HG03039 (cell line): ENCODE measurements at regions not wholly inside any gene's neighbourhood (a gene's known extent, or its start where the extent isn't known, plus 50 kb on each side); places are given as distances from the start of the nearest gene placed in this dataset.
"Not testable (repeated sequence)": the region's sequence is repeated elsewhere in the genome, so short reads cannot be mapped to it uniquely, and the experiment has no call there.

Source experiments
- ATAC-seq: cut with Tn5 transposase; IDR thresholded peaks from one replicate; pipeline ENCODE4 v1.9.1; 2021; ENCODE audit warnings: mild to moderate bottlenecking, moderate library complexity; ENCODE audit not compliant: unreplicated experiment

- no peak for ATAC-seq
These were observed 201.0 kb upstream of the NABP1 start for GRCh38 chr2:191476901-191477300.

DNA sequence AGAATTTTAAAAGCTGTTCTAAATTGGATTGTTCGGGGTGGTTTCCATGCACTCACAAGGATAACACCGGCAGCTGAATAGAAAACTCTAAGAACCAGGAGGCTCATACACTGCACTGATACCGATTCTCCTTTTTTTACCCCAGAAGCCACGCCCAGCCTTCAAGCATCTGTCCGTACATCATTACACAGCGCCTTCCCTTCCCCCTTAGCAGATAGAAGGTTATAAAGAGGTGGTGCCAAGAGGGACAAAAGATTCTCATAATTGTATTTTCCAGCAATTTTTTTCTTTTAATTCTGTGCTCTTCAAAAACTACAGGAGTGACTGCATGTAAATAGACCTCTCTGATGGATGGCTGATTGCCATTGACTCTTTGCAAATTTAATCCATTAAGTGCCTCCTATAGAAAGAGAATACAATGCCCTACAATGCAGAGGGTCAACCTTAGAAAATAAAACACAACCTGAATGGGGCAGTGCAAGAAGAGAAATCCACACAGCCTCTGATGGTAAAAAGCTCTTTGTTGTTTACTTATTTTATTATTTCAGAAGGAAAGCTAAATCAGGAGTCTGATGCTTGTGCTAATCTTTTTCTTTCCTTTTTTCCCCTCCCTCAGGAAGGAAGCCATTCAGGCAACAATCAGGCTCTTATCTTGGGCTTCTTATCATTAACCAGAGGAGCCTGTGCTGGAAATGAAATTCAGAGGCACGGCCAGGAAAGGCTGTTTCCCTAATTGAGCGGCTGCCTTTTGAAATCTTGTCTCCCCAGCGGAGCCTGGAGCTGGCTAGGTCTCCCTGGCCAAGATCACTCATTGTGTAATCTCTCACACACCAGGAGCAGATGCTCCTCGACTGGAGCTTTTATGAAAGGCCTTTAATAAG lies 198.9 kb upstream of the NABP1 start:
- no peak for ATAC-seq

- peak; percentile 88 for ATAC-seq
These were observed 198.3 kb upstream of the NABP1 start for GRCh38 chr2:191479680-191480023.

GRCh38 chr2:191481305-191482070 lies 196.4 kb upstream of the NABP1 start:
- ATAC-seq: no peak

DNA sequence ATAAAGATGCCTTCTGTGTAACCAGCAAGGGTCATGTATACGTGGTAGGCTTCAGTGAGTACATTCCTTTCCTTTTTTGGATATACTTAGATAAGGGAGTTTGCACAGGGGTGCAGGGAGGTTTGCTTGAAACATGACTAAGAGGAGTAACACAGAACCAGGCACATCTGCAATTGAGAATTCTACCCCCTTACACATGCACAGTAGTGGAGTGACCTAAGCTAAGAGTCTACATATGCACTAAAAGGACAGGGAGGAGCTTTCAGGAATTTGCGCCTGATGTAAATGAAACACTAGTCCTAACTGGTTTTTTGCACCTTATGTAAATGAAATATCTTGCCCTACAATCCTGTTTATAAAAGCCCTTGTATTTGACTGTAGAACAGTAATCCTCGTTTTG lies 194.8 kb upstream of the NABP1 start:
- no peak for ATAC-seq

DNA sequence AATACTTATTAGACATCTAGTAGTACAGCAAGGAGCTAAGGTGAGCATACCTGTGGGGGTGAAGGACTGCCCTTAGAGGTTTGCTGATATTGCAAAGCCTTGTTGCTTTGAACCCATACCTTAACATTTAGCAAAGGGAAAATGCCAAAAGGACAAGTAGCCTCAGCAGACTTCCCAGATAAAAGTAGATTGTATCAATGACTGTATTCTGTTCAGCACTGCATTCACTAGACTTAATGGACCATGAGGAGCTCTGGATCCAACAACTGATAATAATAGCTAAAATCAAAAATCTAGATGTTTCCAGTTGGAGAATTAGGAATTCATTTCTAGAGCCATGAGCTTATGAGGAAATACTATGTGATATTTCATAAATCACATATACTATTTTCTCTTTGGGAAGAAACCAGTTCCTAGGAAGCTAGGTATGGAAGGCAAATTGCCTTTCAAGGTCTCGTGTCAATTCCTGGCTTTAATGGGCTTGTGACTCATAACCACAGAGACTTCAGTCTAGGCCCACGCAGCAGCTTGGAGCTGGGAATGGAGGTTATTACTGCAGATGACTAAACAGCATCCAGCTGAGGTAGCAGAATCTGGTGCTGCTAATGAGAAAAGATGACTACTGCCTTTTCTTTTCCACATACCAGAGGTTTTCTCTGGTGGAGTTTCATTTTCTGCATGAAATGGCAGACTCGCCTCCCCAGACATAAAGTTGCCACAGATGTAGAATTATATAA lies 191.2 kb upstream of the NABP1 start:
- ATAC-seq: no peak

GRCh38 chr2:191488135-191488534 lies 189.8 kb upstream of the NABP1 start:
- ATAC-seq: no peak

GRCh38 chr2:191489177-191489576 lies 188.8 kb upstream of the NABP1 start:
- ATAC-seq: no peak

- ATAC-seq: no peak
These were observed 181.1 kb upstream of the NABP1 start for GRCh38 chr2:191496838-191497237.

GRCh38 chr2:191497822-191498221 lies 180.1 kb upstream of the NABP1 start:
- no peak for ATAC-seq

- ATAC-seq: no peak
These were observed 178.9 kb upstream of the NABP1 start for GRCh38 chr2:191499050-191499449.

DNA sequence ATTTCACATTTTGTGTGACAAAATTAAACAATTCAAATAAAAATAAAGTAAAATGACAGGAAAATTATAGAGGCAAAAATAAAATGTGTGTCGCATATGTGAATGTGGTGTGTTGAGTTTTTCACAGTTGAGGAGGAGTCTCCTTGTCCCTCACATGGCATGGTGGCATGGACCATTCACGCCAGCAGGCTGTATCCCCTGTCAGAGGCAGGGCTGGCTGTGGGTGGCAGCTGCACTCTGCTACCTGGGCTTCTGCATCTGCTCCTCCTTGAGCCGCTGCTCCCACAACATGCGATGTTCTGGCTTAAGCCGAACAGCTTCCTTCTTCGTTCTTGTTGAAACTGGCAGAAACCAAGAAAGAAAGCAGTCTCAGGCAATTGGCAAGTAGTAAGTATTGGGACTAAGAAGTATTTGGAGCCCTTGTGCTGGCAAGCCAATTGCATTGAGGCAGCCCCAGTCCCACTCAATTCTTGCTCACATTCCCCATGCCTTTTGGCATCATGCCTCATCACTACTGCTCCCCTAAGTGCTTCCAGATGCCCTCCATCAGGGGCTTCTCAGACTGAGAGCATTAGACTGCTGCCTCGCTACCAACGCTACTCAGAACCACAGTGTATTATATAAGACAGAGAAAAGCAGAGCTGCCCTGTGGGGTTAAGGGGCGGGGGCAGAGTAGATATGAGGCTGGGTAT lies 177.9 kb upstream of the NABP1 start:
- ATAC-seq: no peak

- ATAC-seq: no peak
These were observed 177.4 kb upstream of the NABP1 start for GRCh38 chr2:191500566-191500883.

DNA sequence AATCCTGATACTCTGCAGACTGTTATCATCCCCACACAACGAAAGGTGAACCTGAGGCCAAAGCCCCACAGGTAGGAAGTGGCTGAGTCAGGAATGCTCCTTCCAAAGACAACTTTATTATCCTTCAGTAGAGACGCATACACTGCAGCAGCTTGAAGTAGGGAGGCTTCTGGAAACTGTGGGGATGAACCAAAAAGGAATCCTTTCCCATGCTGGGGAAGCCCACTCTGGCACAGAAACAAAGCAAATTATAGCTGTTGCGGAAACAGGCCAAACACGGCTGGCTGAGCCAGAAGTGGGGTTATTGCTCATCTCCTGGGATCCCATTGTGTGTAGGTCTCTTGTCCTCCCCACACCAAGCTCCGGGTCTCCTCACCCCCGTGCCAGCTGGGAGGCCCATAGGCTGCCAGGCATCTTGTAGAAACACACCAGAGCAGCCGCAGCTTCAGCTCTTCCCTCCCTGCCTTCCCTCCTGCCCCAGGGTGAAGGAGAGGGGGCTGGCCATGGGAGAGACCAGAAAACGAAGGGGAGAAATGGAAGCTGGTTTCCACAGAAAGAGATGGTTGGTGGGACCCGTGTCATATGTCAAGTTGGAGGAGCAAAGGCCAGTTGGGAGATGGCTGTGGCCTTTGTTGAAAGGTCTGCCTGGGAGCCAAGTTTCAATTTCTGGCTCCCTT lies 176.9 kb upstream of the NABP1 start:
- ATAC-seq: no peak

GRCh38 chr2:191501561-191502168 lies 176.3 kb upstream of the NABP1 start:
- ATAC-seq: no peak

DNA sequence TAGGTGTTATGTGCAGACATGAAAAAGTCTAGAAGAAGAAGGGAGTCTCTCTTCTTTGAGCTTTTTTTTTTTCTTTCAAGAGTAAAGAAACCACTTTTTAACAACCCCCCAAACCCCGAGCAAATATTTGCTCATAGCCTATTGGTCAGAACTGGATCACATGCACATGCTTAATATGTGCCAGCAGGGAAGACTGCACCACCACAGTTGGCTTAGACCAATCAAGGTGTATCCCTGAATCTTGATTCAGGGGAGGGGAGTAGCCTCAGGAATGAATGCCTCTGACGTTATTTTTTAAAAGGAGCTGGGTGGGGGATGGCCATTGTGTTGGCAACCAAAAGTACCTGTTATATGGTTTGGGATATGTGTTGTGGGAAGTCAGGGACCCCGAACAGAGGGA lies 171.4 kb upstream of the NABP1 start:
- ATAC-seq: no peak

- not testable (repeated sequence) for ATAC-seq
These were observed 170.6 kb upstream of the NABP1 start for GRCh38 chr2:191507252-191507853.

GRCh38 chr2:191508738-191509137 lies 169.2 kb upstream of the NABP1 start:
- no peak for ATAC-seq

- ATAC-seq: no peak
These were observed 165.6 kb upstream of the NABP1 start for GRCh38 chr2:191512216-191512835.
